GM12874 (cell line): ENCODE measurements at regions not wholly inside any gene's neighbourhood (a gene's known extent, or its start where the extent isn't known, plus 50 kb on each side); places are given as distances from the start of the nearest gene placed in this dataset.

ENCODE experiments used
- TF ChIP-seq, protein P1 (sequence below): IDR thresholded peaks from 2 replicates; pipeline ENCODE4 v1.5.1; 2011; ENCODE audit warnings: low read depth, mild to moderate bottlenecking, control low read depth, low read length, moderate library complexity; ENCODE audit not compliant: insufficient read depth

DNA sequence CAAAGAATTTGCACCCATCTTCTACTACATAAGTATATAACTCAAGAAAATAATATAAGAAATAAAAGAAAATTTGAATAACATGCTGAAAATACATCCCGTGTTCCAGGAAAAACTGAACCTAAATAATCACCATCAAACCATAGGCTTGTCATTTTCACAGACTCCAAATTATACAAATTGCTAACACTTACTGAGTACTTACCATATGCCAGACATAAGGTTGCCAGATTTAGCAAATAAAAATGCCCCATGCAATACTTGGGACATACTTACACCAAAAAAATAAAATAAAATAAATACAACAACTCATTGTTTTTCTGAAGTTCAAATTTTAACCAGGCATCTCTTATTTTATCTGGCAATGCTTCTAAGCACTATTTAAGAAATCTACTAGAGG is 760.4 kb upstream of the SEMA6D start:
- TF ChIP-seq, protein P1, sequence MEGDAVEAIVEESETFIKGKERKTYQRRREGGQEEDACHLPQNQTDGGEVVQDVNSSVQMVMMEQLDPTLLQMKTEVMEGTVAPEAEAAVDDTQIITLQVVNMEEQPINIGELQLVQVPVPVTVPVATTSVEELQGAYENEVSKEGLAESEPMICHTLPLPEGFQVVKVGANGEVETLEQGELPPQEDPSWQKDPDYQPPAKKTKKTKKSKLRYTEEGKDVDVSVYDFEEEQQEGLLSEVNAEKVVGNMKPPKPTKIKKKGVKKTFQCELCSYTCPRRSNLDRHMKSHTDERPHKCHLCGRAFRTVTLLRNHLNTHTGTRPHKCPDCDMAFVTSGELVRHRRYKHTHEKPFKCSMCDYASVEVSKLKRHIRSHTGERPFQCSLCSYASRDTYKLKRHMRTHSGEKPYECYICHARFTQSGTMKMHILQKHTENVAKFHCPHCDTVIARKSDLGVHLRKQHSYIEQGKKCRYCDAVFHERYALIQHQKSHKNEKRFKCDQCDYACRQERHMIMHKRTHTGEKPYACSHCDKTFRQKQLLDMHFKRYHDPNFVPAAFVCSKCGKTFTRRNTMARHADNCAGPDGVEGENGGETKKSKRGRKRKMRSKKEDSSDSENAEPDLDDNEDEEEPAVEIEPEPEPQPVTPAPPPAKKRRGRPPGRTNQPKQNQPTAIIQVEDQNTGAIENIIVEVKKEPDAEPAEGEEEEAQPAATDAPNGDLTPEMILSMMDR: no peak

DNA sequence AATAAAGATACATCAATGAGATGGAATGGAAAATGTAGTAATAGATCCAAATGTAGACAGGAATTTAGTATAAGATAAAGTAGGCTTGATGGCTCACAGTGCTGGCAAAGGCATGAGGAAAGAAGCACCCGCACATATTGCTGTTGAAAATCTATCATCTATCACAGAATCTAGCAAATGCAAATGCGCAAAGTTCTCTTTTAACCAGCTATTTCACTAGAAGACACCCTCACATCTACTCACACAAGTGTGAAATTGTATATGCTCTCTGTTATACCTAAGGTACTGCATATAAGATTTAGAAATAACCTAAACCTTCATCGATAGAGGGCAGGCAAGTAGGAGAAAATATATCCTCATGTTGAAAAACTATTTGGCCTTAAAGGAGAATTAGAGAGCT is 756.7 kb upstream of the SEMA6D start:
- TF ChIP-seq, protein P1: no peak

DNA sequence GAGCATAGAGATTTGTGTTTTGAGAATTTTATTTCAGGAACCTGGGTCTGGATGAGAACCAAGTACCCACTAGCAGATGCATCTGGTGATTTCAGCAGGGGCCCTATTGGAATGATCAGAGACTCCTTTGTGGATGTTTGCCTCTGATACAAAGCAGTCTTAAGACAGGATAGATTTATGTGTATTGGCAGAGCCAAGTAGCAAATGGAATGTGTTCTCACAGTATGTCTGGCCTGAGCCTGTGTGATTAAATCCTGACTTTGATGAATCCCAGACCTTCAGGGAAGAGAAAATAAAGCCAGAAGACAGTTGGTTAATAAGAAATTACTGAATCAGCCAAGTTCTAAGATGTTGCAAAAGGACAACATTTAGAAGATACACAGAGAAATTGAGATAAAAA is 755.5 kb upstream of the SEMA6D start:
- TF ChIP-seq, protein P1: no peak

DNA sequence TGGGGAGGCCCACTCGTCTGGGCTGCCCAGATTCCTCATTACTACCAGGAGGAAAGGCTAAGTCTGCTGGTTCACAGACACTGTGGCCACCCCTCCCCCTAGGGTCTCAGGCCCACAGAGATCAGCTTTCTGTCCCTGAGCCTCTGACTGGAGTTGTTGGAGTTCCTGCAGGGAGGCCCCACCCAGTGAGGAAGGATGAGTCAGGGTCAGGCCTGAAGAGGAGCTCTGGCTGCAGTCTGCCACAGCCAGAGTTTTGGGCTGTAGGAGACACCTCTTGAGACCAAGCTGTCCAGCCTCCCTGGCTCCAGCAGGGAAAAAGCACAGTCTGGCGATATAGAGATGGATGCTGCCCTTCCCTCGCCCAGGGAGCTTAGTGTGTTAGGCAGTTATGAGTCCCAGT is 720.9 kb upstream of the SEMA6D start:
- TF ChIP-seq, protein P1: no peak

DNA sequence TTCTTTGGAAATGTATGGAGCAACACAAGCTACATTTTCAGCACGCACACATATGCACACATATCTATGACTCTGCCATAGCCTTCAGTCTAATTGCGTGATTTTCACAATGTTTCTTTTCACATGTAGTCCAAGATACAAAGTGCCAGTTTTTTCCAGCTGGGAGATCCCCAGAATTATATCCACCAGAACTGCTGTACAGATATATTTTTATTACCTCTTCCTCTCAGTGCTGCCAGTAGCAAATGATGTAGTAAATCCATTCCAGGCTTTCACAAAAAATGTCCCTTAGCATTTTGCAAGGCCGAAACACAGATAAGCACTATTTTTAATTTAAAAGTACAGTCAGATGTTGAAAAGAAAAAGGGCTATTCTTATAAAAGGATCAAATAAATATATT is 719.8 kb upstream of the SEMA6D start:
- TF ChIP-seq, protein P1: no peak

DNA sequence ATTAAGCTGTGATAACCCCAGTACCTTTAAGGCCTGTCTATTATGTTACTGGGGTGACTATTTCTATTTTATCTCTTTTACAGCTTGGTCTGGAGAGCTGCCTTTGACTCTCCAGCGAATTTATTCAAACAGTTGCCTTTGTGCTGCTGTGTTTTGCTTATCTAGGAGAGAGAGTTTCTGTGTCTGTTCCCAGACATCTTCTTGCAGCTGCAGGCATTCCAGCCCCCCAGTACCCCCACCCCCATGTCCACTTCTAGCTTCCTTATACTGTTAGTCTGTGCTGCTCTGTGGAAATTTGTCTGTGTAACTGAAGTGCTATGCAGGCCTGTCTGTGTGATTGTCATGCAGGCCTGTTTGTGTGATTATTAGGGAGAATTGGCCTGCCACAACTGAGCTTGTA is 713.7 kb upstream of the SEMA6D start:
- TF ChIP-seq, protein P1: no peak

DNA sequence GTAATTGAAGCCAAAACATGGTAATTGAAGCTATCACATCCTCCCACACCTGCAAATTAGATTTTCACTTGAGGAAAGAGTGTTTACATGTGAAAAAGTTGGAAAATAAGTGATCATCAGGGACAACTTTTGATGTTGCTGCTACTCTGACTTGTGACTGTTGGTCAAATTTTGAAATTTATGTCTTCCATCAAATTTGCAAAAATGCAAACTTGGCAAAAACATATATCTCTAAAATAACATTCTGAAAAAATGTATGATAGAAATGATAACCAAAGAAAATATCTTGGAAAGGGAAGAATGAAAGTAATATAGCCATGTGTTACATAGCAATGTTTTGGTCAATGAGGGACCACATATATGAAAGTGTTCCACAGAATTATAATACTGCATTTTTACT is 703.9 kb upstream of the SEMA6D start:
- TF ChIP-seq, protein P1: no peak
